Keratinocyte (primary cell): ENCODE measurements at regions not wholly inside any gene's neighbourhood (a gene's known extent, or its start where the extent isn't known, plus 50 kb on each side); places are given as distances from the start of the nearest gene placed in this dataset.
"Not testable (repeated sequence)": the region's sequence is repeated elsewhere in the genome, so short reads cannot be mapped to it uniquely, and the experiment has no call there.

Experiments used
- CTCF ChIP-seq, 3 experiments: IDR thresholded peaks in 1 of 3; conservative IDR thresholded peaks in 1 of 3; optimal IDR thresholded peaks in 1 of 3; 2 replicates in 2 of 3; 3 replicates in 1 of 3; pipeline versions ENCODE3 to v1.5.1; 2011; ENCODE audit warnings: low read length in 3 of 3, mild to moderate bottlenecking in 3 of 3, moderate library complexity in 2 of 3, control low read depth in 1 of 3, inconsistent platforms in 1 of 3; ENCODE audit not compliant: insufficient read depth in 2 of 3; ENCODE audit errors: extremely low read depth in 1 of 3
- EZH2 ChIP-seq: IDR thresholded peaks from one replicate; pipeline ENCODE4 v1.6.1; 2012; ENCODE audit warnings: inconsistent platforms, mild to moderate bottlenecking, low read length, moderate library complexity

GRCh38 chr1:57530911-57531260 is 107.0 kb upstream of the DAB1 start:
- not testable (repeated sequence) for TF ChIP-seq EZH2; CTCF (optimal IDR thresholded peaks at IDR 0.05 in 1 of 3, IDR thresholded peaks at IDR 0.05 in 1 of 3, conservative IDR thresholded peaks at IDR 0.05 in 1 of 3; ENCODE audit: extremely low read depth in 1 of 3, insufficient read depth in 2 of 3, low read length in 3 of 3)
